ENCODE measurements at regions not wholly inside any gene's neighbourhood (a gene's known extent, or its start where the extent isn't known, plus 50 kb on each side); places are given as distances from the start of the nearest gene placed in this dataset.
A peak's percentile ranks its signal among the peaks of the same experiment; 100 is the strongest.
"Not testable (repeated sequence)": the region's sequence is repeated elsewhere in the genome, so short reads cannot be mapped to it uniquely, and the experiment has no call there.

DNA sequence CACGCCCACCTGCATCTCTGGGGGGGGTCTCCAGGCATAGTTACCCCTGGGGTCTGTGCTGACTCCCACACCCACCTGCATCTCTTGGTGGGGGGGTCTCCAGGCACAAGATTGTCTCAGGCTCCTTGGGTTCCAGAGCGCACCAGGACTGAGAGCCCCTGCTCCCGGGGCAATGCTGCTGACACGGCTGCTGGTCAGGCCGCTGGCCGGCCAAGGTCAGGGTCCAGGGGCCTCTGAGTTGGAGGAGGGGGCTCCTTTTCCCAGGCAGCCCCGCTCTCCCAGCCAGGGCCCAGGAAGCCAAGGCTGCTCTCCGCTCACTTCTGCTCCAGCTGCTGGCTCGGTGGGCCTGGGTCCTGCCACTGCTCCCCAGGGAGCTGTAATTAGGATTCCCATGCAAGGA lies 77.3 kb upstream of the SFSWAP start:
- H3K36me3 ChIP-seq (ENCODE audit: control insufficient read depth, insufficient read depth, low read length); DNase-seq; H2BK15ac ChIP-seq (replicated peaks; ENCODE audit: low read depth); H2BK5ac ChIP-seq (ENCODE audit: low read length); H3K18ac ChIP-seq (ENCODE audit: low read length); H3K27ac ChIP-seq (ENCODE audit: low read depth, low read length); H3K79me2 ChIP-seq (ENCODE audit: control insufficient read depth, insufficient read depth, low read length); H2BK120ac ChIP-seq (ENCODE audit: low read depth, low read length); H3K4me2 ChIP-seq (ENCODE audit: low read length); H4K8ac ChIP-seq (ENCODE audit: low read depth, low read length); H4K5ac ChIP-seq (ENCODE audit: low read length); H3K23ac ChIP-seq (ENCODE audit: low read length); H2AK5ac ChIP-seq (ENCODE audit: low read length); H3K9ac ChIP-seq (ENCODE audit: low read length); H3K4me1 ChIP-seq (ENCODE audit: control insufficient read depth, low read depth, low read length); H3K56ac ChIP-seq (ENCODE audit: low read length); H3K4me3 ChIP-seq (ENCODE audit: low read length); H3K27me3 ChIP-seq (ENCODE audit: insufficient read depth, low read length, poor library complexity); H3K4ac ChIP-seq (ENCODE audit: low read depth, low read length); H3K79me1 ChIP-seq (ENCODE audit: low read length): not testable (repeated sequence)
- no CpG with 5 or more reads among the region's 9 CpGs for WGBS (ENCODE audit: extremely low coverage, insufficient coverage, low lambda C conversion rate)

DNA sequence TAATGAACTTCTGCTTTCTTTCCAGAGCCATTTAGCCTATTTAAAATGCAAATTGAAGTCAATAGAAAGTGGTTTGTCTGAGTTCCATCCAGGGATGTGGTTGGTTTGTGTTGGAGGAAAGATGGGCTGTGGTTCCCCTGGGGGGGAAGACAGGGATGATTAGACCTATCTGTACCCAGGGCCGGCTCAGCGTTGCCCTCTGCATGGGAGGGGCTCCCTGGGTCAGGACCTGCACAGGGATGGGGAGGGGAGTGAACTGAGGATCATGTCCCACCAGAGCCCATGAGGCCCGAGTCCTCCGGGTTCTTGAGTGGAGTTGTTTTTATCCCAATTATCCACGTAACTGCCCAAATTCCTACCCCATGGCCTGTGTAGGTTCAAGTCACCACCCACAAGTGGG lies 76.9 kb upstream of the SFSWAP start:
- Histone ChIP-seq H2BK5ac (ENCODE audit: low read length) (no peak overlapping the region), H2BK120ac (ENCODE audit: low read depth, low read length) (no peak overlapping the region), H3K79me1 (ENCODE audit: low read length) (no peaks in the 10 kb centered on the region), H3K4me2 (ENCODE audit: low read length) (no peak overlapping the region), H3K4me1 (ENCODE audit: control insufficient read depth, low read depth, low read length) (peaks cover 2% of the 10 kb centered on the region), H2AK5ac (ENCODE audit: low read length) (no peak overlapping the region), H3K23ac (ENCODE audit: low read length) (no peak overlapping the region), H3K18ac (ENCODE audit: low read length) (no peak overlapping the region), H4K5ac (ENCODE audit: low read length) (no peak overlapping the region), H4K8ac (ENCODE audit: low read depth, low read length) (no peak overlapping the region), H2BK15ac (replicated peaks; ENCODE audit: low read depth) (no peak overlapping the region), H3K4ac (ENCODE audit: low read depth, low read length) (no peak overlapping the region), H3K56ac (ENCODE audit: low read length) (no peak overlapping the region), H3K36me3 (ENCODE audit: control insufficient read depth, insufficient read depth, low read length) (no peaks in the 10 kb centered on the region), H3K9ac (ENCODE audit: low read length) (no peak overlapping the region), H3K27me3 (ENCODE audit: insufficient read depth, low read length, poor library complexity) (no peaks in the 10 kb centered on the region), H3K27ac (ENCODE audit: low read depth, low read length) (no peak overlapping the region), H3K79me2 (ENCODE audit: control insufficient read depth, insufficient read depth, low read length) (no peaks in the 10 kb centered on the region), H3K4me3 (ENCODE audit: low read length) (no peak overlapping the region)
- WGBS (ENCODE audit: extremely low coverage, insufficient coverage, low lambda C conversion rate), result no CpG with 5 or more reads among the region's 5 CpGs
- DNase-seq, result no peak

DNA sequence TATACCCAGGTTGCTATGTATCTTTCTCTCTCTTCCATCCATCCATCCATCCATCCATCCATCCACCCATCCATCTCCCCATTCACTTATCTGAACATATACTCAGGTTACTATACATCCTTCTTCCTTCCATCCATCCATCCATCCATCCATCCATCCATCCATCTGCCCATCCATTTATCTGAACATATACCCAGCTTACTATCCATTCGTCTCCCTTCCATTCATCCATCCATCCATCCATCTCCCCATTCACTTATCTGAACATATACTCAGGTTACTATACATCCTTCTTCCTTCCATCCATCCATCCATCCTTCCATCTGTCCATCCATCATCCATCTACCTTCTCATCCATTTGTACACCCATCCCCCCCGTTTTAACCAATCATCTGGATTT lies 75.9 kb upstream of the SFSWAP start:
- H3K27ac ChIP-seq (ENCODE audit: low read depth, low read length), result not testable (repeated sequence)

DNA sequence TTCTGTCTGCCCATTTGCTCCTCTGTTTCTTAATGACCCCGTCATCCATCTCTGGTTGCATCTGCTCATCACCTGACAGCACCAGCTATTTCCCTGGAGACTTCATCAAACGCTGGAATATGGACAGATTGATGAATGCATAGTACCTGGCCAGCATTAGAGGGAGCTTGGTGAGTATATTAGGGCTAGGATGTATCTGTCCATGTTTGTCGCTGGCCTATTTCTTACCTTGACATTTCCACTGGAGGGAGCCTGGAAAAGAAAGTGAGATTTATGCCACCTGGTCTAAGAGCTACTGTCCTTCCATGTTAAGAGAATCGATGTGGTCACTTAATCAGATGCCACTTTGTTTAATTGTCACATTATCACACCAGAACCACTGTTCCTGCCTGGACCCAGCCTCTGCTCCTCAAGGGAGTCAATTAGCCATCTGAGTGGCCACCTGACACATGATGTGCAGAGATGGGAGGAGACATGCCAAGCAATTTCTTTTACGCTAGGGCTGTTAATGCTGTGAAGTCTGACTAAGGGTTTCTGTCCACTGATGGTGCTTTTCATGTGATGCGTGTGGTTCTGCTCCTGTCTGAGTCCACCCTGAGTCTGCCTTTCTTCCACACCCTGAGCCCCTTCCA lies 75.3 kb upstream of the SFSWAP start:
- no peak overlapping the region for H3K4me2 ChIP-seq (ENCODE audit: low read length)
- no peak overlapping the region for H2BK15ac ChIP-seq (replicated peaks; ENCODE audit: low read depth)
- H3K9ac ChIP-seq (ENCODE audit: low read length), result no peak overlapping the region
- no peak overlapping the region for H3K27ac ChIP-seq (ENCODE audit: low read depth, low read length)
- H4K5ac ChIP-seq (ENCODE audit: low read length), result no peak overlapping the region
- no peaks in the 10 kb centered on the region for H3K27me3 ChIP-seq (ENCODE audit: insufficient read depth, low read length, poor library complexity)
- H2BK5ac ChIP-seq (ENCODE audit: low read length), result no peak overlapping the region
- no CpG with 5 or more reads among the region's 6 CpGs for WGBS (ENCODE audit: extremely low coverage, insufficient coverage, low lambda C conversion rate)
- H3K79me1 ChIP-seq (ENCODE audit: low read length), result no peaks in the 10 kb centered on the region
- no peak overlapping the region for H3K4me3 ChIP-seq (ENCODE audit: low read length)
- no peak overlapping the region for H3K4ac ChIP-seq (ENCODE audit: low read depth, low read length)
- peaks cover 2% of the 10 kb centered on the region for H3K4me1 ChIP-seq (ENCODE audit: control insufficient read depth, low read depth, low read length)
- H2AK5ac ChIP-seq (ENCODE audit: low read length), result no peak overlapping the region
- no peak for DNase-seq
- H3K18ac ChIP-seq (ENCODE audit: low read length), result no peak overlapping the region
- H4K8ac ChIP-seq (ENCODE audit: low read depth, low read length), result no peak overlapping the region
- H3K23ac ChIP-seq (ENCODE audit: low read length), result no peak overlapping the region
- no peaks in the 10 kb centered on the region for H3K79me2 ChIP-seq (ENCODE audit: control insufficient read depth, insufficient read depth, low read length)
- no peaks in the 10 kb centered on the region for H3K36me3 ChIP-seq (ENCODE audit: control insufficient read depth, insufficient read depth, low read length)
- no peak overlapping the region for H3K56ac ChIP-seq (ENCODE audit: low read length)
- no peak overlapping the region for H2BK120ac ChIP-seq (ENCODE audit: low read depth, low read length)

More for the DNA sequence above, 75.9 kb upstream of the SFSWAP start:
- H3K27me3 ChIP-seq (ENCODE audit: insufficient read depth, low read length, poor library complexity); H2AK5ac ChIP-seq (ENCODE audit: low read length); H3K4me1 ChIP-seq (ENCODE audit: control insufficient read depth, low read depth, low read length); H4K8ac ChIP-seq (ENCODE audit: low read depth, low read length); H3K4me2 ChIP-seq (ENCODE audit: low read length); H3K36me3 ChIP-seq (ENCODE audit: control insufficient read depth, insufficient read depth, low read length); H3K9ac ChIP-seq (ENCODE audit: low read length); H4K5ac ChIP-seq (ENCODE audit: low read length); H2BK5ac ChIP-seq (ENCODE audit: low read length); H3K79me1 ChIP-seq (ENCODE audit: low read length); H2BK120ac ChIP-seq (ENCODE audit: low read depth, low read length); H3K79me2 ChIP-seq (ENCODE audit: control insufficient read depth, insufficient read depth, low read length); H2BK15ac ChIP-seq (replicated peaks; ENCODE audit: low read depth); H3K4ac ChIP-seq (ENCODE audit: low read depth, low read length); DNase-seq; H3K18ac ChIP-seq (ENCODE audit: low read length); H3K56ac ChIP-seq (ENCODE audit: low read length); H3K23ac ChIP-seq (ENCODE audit: low read length); H3K4me3 ChIP-seq (ENCODE audit: low read length): not testable (repeated sequence)
- 100% methylated on average over 2 of the region's 2 CpGs for WGBS (ENCODE audit: extremely low coverage, insufficient coverage, low lambda C conversion rate)

DNA sequence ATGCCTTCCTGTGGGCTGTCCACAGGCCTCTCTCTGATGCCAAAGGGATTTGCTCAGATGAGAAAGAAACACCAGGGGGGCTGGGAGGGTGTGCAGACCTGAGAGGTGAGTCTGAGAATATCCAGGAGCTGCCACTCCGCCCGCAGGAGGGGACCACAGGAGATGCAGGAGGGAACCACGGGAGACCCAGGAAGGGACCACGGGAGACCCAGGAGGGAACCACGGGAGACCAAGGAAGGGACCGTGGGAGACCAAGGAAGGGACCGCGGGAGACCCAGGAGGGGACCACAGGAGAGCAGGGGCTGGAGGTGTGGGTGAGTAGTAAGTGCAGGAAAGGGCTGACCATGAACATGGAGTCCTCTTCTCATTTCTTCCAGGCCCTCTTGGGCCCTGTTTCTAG lies 74.6 kb upstream of the SFSWAP start:
- no peak overlapping the region for H3K23ac ChIP-seq (ENCODE audit: low read length)
- no peaks in the 10 kb centered on the region for H3K79me2 ChIP-seq (ENCODE audit: control insufficient read depth, insufficient read depth, low read length)
- no peak overlapping the region for H3K4me3 ChIP-seq (ENCODE audit: low read length)
- no CpG with 5 or more reads among the region's 8 CpGs for WGBS (ENCODE audit: extremely low coverage, insufficient coverage, low lambda C conversion rate)
- H4K5ac ChIP-seq (ENCODE audit: low read length), result no peak overlapping the region
- no peak overlapping the region for H2BK5ac ChIP-seq (ENCODE audit: low read length)
- no peaks in the 10 kb centered on the region for H3K79me1 ChIP-seq (ENCODE audit: low read length)
- no peak overlapping the region for H3K18ac ChIP-seq (ENCODE audit: low read length)
- H3K4ac ChIP-seq (ENCODE audit: low read depth, low read length), result no peak overlapping the region
- H3K56ac ChIP-seq (ENCODE audit: low read length), result peak overlapping the region; percentile 3
- no peak overlapping the region for H2BK120ac ChIP-seq (ENCODE audit: low read depth, low read length)
- no peaks in the 10 kb centered on the region for H3K27me3 ChIP-seq (ENCODE audit: insufficient read depth, low read length, poor library complexity)
- peaks cover 2% of the 10 kb centered on the region for H3K4me1 ChIP-seq (ENCODE audit: control insufficient read depth, low read depth, low read length)
- H3K36me3 ChIP-seq (ENCODE audit: control insufficient read depth, insufficient read depth, low read length), result no peaks in the 10 kb centered on the region
- H2AK5ac ChIP-seq (ENCODE audit: low read length), result no peak overlapping the region
- no peak overlapping the region for H4K8ac ChIP-seq (ENCODE audit: low read depth, low read length)
- H3K9ac ChIP-seq (ENCODE audit: low read length), result no peak overlapping the region
- no peak overlapping the region for H2BK15ac ChIP-seq (replicated peaks; ENCODE audit: low read depth)
- H3K27ac ChIP-seq (ENCODE audit: low read depth, low read length), result no peak overlapping the region
- DNase-seq, result no peak
- H3K4me2 ChIP-seq (ENCODE audit: low read length), result no peak overlapping the region

Measured in mesendoderm (in vitro differentiated cells).